ENCODE measurements at regions not wholly inside any gene's neighbourhood (a gene's known extent, or its start where the extent isn't known, plus 50 kb on each side); places are given as distances from the start of the nearest gene placed in this dataset.

- Histone ChIP-seq H3K4me3 (replicated peaks; ENCODE audit: insufficient read depth, low read length) (no peak overlapping the region), H3K27me3 (ENCODE audit: insufficient read depth, poor library complexity, severe bottlenecking) (no peaks in the 10 kb centered on the region), H3K27ac (replicated peaks) (no peak overlapping the region)
- DNase-seq (ENCODE audit: low read depth in 1 of 2, low spot score in 1 of 2): no peak
- TF ChIP-seq GABPA (IDR thresholded peaks at IDR 0.05; ENCODE audit: low read depth): no peak
- TF ChIP-seq, protein P1, sequence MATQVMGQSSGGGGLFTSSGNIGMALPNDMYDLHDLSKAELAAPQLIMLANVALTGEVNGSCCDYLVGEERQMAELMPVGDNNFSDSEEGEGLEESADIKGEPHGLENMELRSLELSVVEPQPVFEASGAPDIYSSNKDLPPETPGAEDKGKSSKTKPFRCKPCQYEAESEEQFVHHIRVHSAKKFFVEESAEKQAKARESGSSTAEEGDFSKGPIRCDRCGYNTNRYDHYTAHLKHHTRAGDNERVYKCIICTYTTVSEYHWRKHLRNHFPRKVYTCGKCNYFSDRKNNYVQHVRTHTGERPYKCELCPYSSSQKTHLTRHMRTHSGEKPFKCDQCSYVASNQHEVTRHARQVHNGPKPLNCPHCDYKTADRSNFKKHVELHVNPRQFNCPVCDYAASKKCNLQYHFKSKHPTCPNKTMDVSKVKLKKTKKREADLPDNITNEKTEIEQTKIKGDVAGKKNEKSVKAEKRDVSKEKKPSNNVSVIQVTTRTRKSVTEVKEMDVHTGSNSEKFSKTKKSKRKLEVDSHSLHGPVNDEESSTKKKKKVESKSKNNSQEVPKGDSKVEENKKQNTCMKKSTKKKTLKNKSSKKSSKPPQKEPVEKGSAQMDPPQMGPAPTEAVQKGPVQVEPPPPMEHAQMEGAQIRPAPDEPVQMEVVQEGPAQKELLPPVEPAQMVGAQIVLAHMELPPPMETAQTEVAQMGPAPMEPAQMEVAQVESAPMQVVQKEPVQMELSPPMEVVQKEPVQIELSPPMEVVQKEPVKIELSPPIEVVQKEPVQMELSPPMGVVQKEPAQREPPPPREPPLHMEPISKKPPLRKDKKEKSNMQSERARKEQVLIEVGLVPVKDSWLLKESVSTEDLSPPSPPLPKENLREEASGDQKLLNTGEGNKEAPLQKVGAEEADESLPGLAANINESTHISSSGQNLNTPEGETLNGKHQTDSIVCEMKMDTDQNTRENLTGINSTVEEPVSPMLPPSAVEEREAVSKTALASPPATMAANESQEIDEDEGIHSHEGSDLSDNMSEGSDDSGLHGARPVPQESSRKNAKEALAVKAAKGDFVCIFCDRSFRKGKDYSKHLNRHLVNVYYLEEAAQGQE (IDR thresholded peaks at IDR 0.05; ENCODE audit: insufficient replicate concordance, low read depth): no peak
- TF ChIP-seq CTCF (IDR thresholded peaks at IDR 0.05; ENCODE audit: insufficient read depth, low read length): no peak
- no peak for TF ChIP-seq POLR2AphosphoS5 (IDR thresholded peaks at IDR 0.05; ENCODE audit: low read depth)
- TF ChIP-seq SPI1 (IDR thresholded peaks at IDR 0.05; ENCODE audit: borderline replicate concordance, low read depth): no peak
Observed at GRCh38 chr10:4637657-4638056, 188.3 kb upstream of the AKR1E2 start.

- no peak overlapping the region for H3K27ac ChIP-seq (replicated peaks)
- DNase-seq (ENCODE audit: low read depth in 1 of 2, low spot score in 1 of 2): no peak
- no peak for TF ChIP-seq GABPA (IDR thresholded peaks at IDR 0.05; ENCODE audit: low read depth)
- TF ChIP-seq, protein P1 (IDR thresholded peaks at IDR 0.05; ENCODE audit: insufficient replicate concordance, low read depth): no peak
- TF ChIP-seq CTCF (IDR thresholded peaks at IDR 0.05; ENCODE audit: insufficient read depth, low read length): no peak
- H3K27me3 ChIP-seq (ENCODE audit: insufficient read depth, poor library complexity, severe bottlenecking): no peaks in the 10 kb centered on the region
- H3K4me3 ChIP-seq (replicated peaks; ENCODE audit: insufficient read depth, low read length): no peak overlapping the region
Observed at GRCh38 chr10:4635883-4636282, 190.1 kb upstream of the AKR1E2 start.

- TF ChIP-seq GABPA (IDR thresholded peaks at IDR 0.05; ENCODE audit: low read depth) (no peak), SPI1 (IDR thresholded peaks at IDR 0.05; ENCODE audit: borderline replicate concordance, low read depth) (no peak), CTCF (IDR thresholded peaks at IDR 0.05; ENCODE audit: insufficient read depth, low read length) (no peak), POLR2AphosphoS5 (IDR thresholded peaks at IDR 0.05; ENCODE audit: low read depth) (no peak)
- TF ChIP-seq, protein P1 (IDR thresholded peaks at IDR 0.05; ENCODE audit: insufficient replicate concordance, low read depth): no peak
- no peak overlapping the region for H3K27ac ChIP-seq (replicated peaks)
- H3K27me3 ChIP-seq (ENCODE audit: insufficient read depth, poor library complexity, severe bottlenecking): no peaks in the 10 kb centered on the region
- DNase-seq (ENCODE audit: low read depth in 1 of 2, low spot score in 1 of 2): no peak
- H3K4me3 ChIP-seq (replicated peaks; ENCODE audit: insufficient read depth, low read length): no peak overlapping the region
Observed at GRCh38 chr10:4635388-4635787, 190.6 kb upstream of the AKR1E2 start.
